MM.1S (cell line): ENCODE measurements at regions not wholly inside any gene's neighbourhood (a gene's known extent, or its start where the extent isn't known, plus 50 kb on each side); places are given as distances from the start of the nearest gene placed in this dataset.

Experiments
- DNase-seq: peaks from one replicate; pipeline ENCODE4 v3.0.0-alpha.2; 2015
- H2AFZ ChIP-seq: fragments of 300-600 bp; sonication (generic); 2 replicates; pipeline ENCODE4 v1.6.0; 2016; ENCODE audit warnings: antibody characterized with exemption, low read length
- H3F3A ChIP-seq: fragments of 300-600 bp; sonication (generic); 2 replicates; pipeline ENCODE4 v1.6.1; 2016; ENCODE audit warnings: mild to moderate bottlenecking, antibody characterized with exemption, low read length, moderate library complexity, mixed read lengths; ENCODE audit not compliant: insufficient read depth
- H3K27ac ChIP-seq: fragments of 300-600 bp; sonication (generic); 2 replicates; pipeline ENCODE4 v1.5.1; 2016; ENCODE audit warnings: mild to moderate bottlenecking, low read length
- H3K27me3 ChIP-seq: fragments of 300-600 bp; sonication (generic); replicated peaks from 2 replicates; pipeline ENCODE4 v1.6.0; 2016; ENCODE audit warnings: low read length; ENCODE audit not compliant: insufficient read depth
- H3K36me3 ChIP-seq: fragments of 300-600 bp; sonication (generic); replicated peaks from 2 replicates; pipeline ENCODE4 v1.6.1; 2016; ENCODE audit warnings: mild to moderate bottlenecking, low read length, mixed read lengths; ENCODE audit not compliant: insufficient read depth
- H3K4me1 ChIP-seq: fragments of 300-600 bp; sonication (generic); 2 replicates; pipeline ENCODE4 v1.6.1; 2016; ENCODE audit warnings: low read length, mixed read lengths
- H3K4me2 ChIP-seq: fragments of 300-600 bp; sonication (generic); 2 replicates; pipeline ENCODE4 v1.6.0; 2016; ENCODE audit warnings: low read depth, low read length
- H3K4me3 ChIP-seq: fragments of 300-600 bp; sonication (generic); 2 replicates; pipeline ENCODE4 v1.5.1; 2016; ENCODE audit warnings: low read length, mixed read lengths
- H3K79me2 ChIP-seq: fragments of 300-600 bp; sonication (generic); 2 replicates; pipeline ENCODE4 v1.6.1; 2016; ENCODE audit warnings: mixed run types, low read length, mixed read lengths
- H3K9ac ChIP-seq: fragments of 300-600 bp; sonication (generic); 2 replicates; pipeline ENCODE4 v1.6.1; 2016; ENCODE audit warnings: low read length, mixed read lengths
- H3K9me2 ChIP-seq: fragments of 300-600 bp; sonication (generic); replicated peaks from 2 replicates; pipeline ENCODE4 v1.6.1; 2016; ENCODE audit warnings: mild to moderate bottlenecking, low read length, mixed read lengths; ENCODE audit not compliant: insufficient read depth
- H3K9me3 ChIP-seq: fragments of 300-600 bp; sonication (generic); replicated peaks from 2 replicates; pipeline ENCODE4 v1.6.1; 2016; ENCODE audit warnings: mild to moderate bottlenecking, low read length, mixed read lengths; ENCODE audit not compliant: insufficient read depth
- H4K20me1 ChIP-seq: fragments of 300-600 bp; sonication (generic); 2 replicates; pipeline ENCODE4 v1.6.1; 2016; ENCODE audit warnings: mild to moderate bottlenecking, low read length, moderate library complexity, mixed read lengths; ENCODE audit not compliant: insufficient read depth
- CTCF ChIP-seq: fragments of 300-600 bp; sonication (generic); IDR thresholded peaks from 2 replicates; pipeline ENCODE4 v1.5.1; 2016; ENCODE audit warnings: antibody characterized with exemption, low read length, mixed read lengths
- EZH2 ChIP-seq: fragments of 300-600 bp; sonication (generic); optimal IDR thresholded peaks from 2 replicates; pipeline ENCODE3; 2017; ENCODE audit warnings: low read depth, mild to moderate bottlenecking, antibody characterized with exemption, low read length, mixed read lengths
- EZH2phosphoT487 ChIP-seq: fragments of 300-600 bp; sonication (generic); IDR thresholded peaks from 2 replicates; pipeline ENCODE4 v1.6.1; 2018; ENCODE audit warnings: antibody characterized with exemption, low read length

DNA sequence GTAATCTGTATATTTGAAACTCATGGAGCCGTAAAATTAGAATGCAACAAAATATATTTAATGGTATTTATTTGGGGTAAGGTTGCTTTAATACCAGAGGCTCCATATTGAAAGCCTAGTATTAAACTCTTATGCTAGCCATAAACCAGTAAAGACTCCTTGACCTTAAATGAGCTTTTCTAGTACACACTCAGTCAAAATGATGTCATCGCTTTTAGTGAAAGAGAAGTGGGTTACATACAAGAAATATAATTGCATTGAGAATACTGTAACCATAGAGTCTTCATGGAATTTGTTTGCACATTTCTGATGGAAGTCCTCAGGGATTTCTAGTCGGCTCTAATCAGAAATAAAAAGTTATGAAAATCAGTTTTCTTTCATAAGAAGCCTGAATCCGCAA lies 757.6 kb downstream of the GBE1 start:
- Histone ChIP-seq H3K9ac (no peak overlapping the region), H3K4me2 (no peak overlapping the region), H3K4me1 (no peaks in the 10 kb centered on the region), H3K27me3 (no peaks in the 10 kb centered on the region), H3K27ac (no peak overlapping the region), H3K79me2 (no peaks in the 10 kb centered on the region), H3K9me3 (no peaks in the 10 kb centered on the region), H2AFZ (no peak overlapping the region), H4K20me1 (no peaks in the 10 kb centered on the region), H3F3A (no peaks in the 10 kb centered on the region), H3K4me3 (no peak overlapping the region), H3K9me2 (no peaks in the 10 kb centered on the region), H3K36me3 (no peaks in the 10 kb centered on the region)
- TF ChIP-seq CTCF, result no peak
- no peak for TF ChIP-seq EZH2
- no peak for TF ChIP-seq EZH2phosphoT487
- DNase-seq, result no peak

DNA sequence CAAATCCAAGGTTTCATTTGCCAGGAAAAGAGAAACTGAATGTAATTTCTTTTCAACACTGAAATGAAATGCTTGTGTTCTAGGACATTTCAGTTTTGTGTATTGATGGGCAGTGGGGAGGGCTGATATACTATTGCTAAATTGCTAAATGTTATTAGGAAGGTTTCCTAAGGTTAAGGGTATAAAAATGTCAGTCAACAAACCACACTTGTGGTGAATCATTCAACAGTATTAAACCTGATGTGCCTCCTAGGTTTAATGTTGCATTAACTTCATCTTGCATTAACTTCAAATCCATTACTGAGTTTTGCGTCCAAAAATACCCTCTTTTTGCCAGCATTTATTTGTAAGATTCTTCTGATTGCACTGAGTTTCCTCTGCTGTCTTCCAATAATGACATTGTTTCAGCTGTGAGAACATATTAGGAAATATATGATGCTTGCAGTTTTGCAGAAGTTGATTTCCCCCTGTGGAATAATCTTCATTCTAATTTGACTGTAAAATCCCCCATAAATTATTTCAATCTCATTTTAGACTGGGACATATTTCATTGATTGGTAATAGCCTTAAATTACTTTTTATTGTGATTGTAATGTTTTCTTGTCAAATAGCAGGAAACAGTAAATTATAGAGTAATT lies 758.3 kb downstream of the GBE1 start:
- no peak overlapping the region for H3K27ac ChIP-seq
- no peak overlapping the region for H3K4me3 ChIP-seq
- no peaks in the 10 kb centered on the region for H4K20me1 ChIP-seq
- H3K9ac ChIP-seq, result no peak overlapping the region
- H3K36me3 ChIP-seq, result no peaks in the 10 kb centered on the region
- H3K9me3 ChIP-seq, result no peaks in the 10 kb centered on the region
- no peaks in the 10 kb centered on the region for H3K79me2 ChIP-seq
- no peaks in the 10 kb centered on the region for H3K9me2 ChIP-seq
- no peak overlapping the region for H2AFZ ChIP-seq
- no peaks in the 10 kb centered on the region for H3K27me3 ChIP-seq
- no peak for DNase-seq
- H3K4me2 ChIP-seq, result no peak overlapping the region
- H3K4me1 ChIP-seq, result no peaks in the 10 kb centered on the region
- TF ChIP-seq CTCF (no peak), EZH2phosphoT487 (no peak), EZH2 (no peak)
- H3F3A ChIP-seq, result no peaks in the 10 kb centered on the region

GRCh38 chr3:80999481-80999880 lies 762.0 kb downstream of the GBE1 start:
- H3F3A ChIP-seq, result no peaks in the 10 kb centered on the region
- H3K9ac ChIP-seq, result no peak overlapping the region

More at GRCh38 chr3:80999481-80999880, 762.0 kb downstream of the GBE1 start:
- no peak for TF ChIP-seq EZH2phosphoT487
- no peak for TF ChIP-seq CTCF
- TF ChIP-seq EZH2, result no peak
- Histone ChIP-seq H3K27ac (no peak overlapping the region), H3K4me1 (no peaks in the 10 kb centered on the region), H3K9me2 (no peaks in the 10 kb centered on the region), H2AFZ (no peak overlapping the region), H3K9me3 (no peaks in the 10 kb centered on the region), H3K4me3 (no peak overlapping the region), H4K20me1 (no peaks in the 10 kb centered on the region), H3K27me3 (no peaks in the 10 kb centered on the region), H3K4me2 (no peak overlapping the region), H3K79me2 (no peaks in the 10 kb centered on the region), H3K36me3 (no peaks in the 10 kb centered on the region)
- no peak for DNase-seq
